HG02884 (cell line): ENCODE measurements at regions not wholly inside any gene's neighbourhood (a gene's known extent, or its start where the extent isn't known, plus 50 kb on each side); places are given as distances from the start of the nearest gene placed in this dataset.
"Not testable (repeated sequence)": the region's sequence is repeated elsewhere in the genome, so short reads cannot be mapped to it uniquely, and the experiment has no call there.

ENCODE experiments used
- ATAC-seq: cut with Tn5 transposase; IDR thresholded peaks from one replicate; pipeline ENCODE4 v1.9.1; 2021; ENCODE audit warnings: mild to moderate bottlenecking, moderate library complexity; ENCODE audit not compliant: unreplicated experiment

DNA sequence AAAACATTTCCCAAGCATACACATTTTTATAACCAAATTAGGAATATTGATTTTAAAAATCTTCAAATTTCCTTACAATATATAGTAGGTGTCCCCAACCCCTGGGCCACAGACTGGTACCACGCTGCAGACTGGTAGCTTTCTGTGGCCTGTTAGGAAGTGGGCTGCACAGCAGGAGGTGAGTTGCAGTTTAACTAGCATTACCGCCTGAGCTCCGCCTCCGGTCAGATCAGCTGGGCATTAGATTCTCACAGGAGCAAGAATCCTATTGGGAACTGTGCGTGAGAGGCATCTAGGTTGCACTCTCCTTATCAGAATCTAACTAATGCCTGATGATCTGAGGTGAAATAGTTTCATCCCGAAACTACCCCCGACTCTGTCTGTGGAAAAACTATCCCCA is 62.1 kb downstream of the ZWINT start:
- ATAC-seq, result no peak

DNA sequence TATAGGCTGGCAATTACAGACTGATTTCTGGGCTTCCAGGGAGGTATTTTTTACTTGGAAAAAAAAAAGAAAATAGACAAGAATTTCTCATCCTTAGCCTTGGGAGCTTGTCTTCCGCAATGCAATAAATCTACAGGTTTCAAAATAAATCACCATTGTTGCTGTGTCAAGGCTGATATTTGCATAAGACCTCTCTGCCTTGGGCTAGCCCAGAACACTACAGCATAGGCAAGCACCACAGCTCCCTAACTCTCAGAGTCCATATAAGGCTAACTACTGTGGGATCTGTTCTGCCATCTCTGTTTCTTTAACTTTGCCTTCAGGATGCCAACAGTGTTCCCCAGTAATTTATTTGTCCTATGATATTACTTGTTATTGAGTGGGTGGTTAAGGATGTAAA is 64.4 kb downstream of the ZWINT start:
- no peak for ATAC-seq

DNA sequence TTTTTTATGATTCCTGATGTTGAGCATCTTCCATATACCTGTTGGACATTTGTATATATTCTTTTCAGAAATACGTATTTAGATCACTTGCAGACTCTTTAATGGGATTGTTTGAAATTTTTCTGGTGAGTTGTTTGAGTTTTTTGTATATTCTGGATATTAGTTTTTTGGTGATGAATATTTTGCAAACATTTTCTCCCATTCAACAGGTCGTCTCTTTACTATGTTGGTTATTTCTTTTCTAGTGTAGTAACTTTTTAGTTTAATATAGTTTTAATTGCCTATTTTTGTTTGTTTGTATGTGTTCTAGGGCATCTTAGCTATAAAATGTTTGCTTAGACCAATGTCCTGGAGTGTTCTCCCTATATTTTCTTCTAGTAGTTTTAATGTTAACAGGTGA is 72.7 kb downstream of the ZWINT start:
- ATAC-seq, result no peak

DNA sequence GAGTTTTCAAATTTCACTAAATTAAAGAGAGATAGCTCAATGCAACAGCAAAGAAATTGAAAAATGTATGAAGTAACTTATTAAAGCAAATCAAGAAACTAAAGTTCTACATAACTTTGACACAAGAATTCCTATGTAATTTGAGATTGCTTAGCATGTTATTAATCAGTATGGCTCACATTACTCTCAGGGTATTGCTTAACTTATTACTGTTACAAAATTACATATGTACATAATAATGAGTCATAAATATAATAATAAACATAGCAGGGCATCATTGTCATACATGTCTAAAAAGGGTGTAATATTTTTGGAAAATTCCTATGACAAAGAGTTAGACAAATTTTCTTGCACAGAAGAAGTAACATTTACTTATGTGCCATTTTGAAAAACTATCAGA is 75.0 kb downstream of the ZWINT start:
- ATAC-seq, result no peak

DNA sequence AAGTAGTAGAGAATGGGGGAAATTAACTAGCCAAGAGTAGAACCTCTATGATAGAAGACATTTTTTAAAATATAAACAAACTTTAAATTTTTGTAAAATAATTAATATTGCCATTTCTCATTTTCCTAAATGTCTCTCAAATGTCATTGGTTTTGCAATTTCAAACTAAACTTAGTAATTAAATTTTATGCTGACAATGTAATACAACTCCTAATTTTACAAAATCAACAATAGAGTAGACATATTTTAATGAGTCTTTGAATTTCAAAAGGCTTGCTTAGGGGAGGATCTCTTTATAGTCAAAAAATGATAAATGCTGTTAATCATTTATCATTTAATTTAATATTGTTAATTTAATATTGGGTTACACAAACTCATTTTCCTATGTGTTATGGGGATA is 81.8 kb downstream of the ZWINT start:
- ATAC-seq, result no peak

DNA sequence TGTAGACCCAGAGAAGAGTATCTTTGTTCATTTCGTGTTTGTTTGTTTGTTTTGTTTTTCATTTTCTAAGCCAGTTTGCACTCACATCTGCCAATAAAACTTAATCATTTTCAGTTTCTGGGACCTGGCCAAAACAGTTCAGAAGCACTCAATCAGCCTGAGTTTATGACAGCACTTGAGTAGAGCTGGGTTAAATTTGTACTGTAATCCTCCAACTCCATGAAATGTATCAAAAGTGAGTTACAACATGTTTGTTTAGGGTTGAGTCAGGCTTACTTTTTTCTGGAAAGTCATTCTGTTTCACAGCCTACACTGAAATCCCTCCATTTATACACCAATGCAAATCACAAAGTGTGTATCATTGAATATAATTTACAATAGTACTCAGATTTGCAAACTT is 91.9 kb downstream of the ZWINT start:
- no peak for ATAC-seq

DNA sequence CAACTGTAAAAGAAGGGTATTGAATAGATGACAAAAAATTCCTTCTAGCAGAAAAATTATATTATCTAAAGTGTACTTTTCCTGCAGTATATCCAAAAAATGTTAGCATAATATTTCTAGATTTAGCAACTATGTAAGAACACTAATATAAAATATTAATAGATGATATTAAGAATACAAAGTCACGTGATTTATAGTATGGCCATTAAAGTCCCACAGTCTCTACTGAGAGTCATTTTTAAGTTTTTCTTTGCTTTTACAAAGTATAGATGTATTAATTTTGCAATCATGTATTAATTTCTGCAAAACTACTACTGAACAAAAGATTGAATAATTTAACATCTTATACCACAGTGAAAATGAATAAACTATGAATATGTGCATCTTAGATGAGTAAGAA is 94.9 kb downstream of the ZWINT start:
- no peak for ATAC-seq

DNA sequence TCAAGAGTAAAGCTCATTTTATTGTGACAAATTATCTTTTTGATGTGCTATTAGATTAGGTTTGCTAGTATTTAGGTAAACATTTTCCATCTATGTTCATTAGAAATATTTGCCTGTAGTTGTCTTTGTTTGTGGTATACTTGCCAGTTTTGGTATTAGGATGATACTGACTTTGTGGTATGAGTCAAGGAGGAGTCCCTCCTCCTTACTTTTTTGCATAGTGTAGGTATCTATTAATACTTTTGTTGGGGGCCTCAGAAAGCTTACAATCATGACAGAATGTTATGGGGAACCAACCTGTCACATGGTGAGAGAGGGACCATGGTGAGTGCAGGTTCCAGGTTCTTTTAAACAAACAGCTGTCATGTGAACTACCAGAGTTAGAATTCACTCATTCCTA is 102.1 kb downstream of the ZWINT start:
- no peak for ATAC-seq

DNA sequence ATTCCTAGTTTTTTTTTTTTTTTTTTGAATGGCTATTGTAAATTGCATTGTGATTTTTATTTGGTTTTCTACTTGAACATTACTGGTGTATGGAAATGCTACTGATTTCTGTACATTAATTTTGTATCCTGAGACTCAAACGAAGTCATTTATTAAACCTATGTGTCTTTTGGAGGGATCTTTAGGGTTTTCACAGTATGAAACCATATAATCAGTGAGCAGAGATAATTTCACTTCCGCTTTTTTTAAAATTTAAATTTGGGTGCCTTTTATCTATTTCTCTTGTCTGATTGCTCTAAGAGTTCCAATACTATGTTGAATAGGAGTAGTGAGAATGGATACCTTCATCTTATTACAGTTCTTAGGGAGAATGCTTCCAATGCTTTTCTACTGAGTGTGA is 102.7 kb downstream of the ZWINT start:
- ATAC-seq, result no peak

DNA sequence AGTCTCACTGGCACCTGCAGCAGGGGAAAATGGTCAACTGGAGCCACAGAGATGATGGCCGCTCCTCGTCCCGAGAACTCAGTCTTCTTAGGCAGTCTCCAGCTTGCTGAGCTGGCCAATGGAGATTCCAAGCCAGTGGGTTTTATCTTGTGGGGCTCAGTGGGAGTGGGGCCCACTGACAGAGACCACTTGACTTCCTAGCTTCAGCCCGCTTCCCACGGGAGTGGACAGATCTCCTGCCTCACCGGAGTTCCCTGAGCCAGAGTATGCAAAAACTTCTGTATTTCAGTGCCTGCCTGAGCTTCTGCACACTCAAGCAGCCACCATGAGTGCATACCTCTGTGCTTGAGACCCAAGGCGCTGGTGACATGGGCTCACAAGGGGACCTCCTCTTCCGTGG is 105.8 kb downstream of the ZWINT start:
- ATAC-seq, result no peak

DNA sequence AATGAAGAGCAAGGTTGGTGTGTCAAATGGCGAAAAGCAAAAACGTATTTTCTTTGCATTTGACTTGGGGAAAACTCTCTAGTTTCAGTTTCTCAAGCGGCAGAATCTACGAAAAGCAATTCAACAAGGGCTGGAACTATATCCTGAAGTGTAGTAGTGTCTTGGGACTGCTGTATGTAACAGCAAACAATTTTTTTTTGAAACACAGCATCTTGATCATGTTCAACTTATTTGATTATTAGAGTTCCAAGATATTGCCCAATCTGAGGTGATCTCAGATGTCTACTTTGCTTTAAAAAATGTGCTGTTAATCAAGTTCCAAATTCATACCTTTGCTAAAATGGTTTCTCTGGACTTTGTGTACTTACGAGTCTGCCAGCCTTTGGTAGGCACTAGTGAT is 120.6 kb downstream of the ZWINT start:
- ATAC-seq, result no peak

DNA sequence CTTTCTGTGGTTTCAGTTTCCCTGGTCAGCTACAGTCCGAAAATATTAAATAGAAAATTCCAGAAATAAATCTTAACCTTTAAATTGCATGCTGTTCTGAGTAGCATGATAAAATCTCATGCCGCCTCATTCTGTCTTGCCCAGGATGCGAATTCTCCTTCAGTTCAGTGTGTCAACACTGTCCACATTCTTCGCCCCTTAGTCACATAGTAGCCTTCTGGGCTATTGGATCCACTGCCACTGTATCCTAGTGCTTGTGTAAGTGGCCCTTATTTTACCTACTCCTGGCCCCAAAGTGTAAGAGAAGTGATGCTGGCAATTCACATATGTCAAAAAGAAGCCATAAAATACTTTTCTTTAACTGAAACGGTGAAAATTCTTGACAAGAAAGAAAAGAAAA is 129.6 kb downstream of the ZWINT start:
- no peak for ATAC-seq

DNA sequence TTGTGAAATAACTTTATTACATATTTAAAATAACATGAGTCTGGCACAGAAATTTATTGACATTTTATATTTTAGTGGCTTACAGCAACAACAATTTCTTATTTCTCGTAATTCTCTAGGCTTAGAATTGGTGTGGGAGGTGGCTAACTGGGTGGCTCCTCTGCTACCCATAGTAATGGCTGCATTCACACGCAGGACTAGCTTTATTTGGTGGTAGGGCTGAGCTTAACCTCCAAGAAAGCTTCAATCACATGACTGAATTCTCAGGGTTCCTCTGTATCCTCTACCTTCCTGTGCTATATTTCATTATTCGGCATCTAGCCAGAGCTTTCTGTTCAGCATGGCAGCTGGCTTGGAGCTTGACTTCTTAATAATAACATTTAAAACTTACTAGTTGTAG is 138.8 kb downstream of the ZWINT start:
- ATAC-seq, result no peak

DNA sequence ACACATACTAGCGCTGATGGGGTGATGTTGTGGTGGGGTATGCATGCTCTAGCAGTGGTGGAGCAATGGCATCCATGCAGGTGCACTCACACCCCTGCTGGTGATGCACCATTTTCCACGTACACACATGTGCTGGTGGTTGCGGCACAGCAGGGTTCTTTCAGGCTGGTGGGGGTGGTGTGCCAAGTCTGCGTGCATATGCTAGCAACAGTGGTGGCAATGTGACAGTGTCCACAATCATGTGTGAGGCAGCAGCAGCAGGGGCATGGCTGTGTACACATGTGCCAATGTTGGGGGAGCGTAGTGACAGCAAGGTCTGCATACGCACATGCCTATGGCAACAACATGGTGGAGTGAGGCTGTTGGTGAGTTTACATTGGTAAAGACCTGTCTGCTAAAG is 148.1 kb downstream of the ZWINT start:
- no peak for ATAC-seq

DNA sequence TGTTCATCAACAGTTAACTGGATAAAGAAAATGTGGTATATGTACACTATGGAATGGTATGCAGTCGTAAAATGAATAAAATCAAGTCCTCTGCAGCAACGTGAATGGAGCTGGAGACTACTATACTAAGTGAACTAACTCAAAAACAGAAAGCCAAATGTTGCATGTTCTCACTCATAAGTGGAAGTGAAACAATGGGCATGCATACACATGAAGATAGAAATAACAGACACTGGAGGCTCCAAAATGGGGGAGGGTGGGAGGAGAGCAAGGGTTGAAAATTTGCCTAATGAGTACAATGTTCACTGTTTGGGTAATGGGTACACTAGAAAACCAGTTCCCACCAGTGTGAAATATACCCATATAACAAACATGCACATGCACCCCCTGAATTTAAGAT is 179.5 kb downstream of the ZWINT start:
- ATAC-seq, result peak; percentile 76

DNA sequence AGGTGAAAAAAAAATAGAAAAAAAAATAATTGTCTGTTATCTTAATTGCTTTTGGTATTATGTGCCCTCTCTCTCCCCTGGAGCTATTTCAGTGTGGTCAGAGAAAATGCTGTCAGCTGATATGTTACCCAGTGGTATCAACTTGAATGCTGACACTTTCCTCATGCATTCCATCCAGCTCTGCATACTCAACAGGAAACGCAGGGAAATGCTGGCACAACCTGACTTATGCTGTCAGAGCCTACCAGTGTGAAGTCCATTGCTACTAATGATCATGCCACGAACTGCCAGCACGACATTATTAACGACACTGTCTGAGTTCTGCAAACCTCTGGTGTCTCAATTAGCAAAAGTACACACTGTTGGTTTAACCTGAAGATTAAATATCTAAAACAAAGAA is 182.8 kb downstream of the ZWINT start:
- ATAC-seq, result no peak

DNA sequence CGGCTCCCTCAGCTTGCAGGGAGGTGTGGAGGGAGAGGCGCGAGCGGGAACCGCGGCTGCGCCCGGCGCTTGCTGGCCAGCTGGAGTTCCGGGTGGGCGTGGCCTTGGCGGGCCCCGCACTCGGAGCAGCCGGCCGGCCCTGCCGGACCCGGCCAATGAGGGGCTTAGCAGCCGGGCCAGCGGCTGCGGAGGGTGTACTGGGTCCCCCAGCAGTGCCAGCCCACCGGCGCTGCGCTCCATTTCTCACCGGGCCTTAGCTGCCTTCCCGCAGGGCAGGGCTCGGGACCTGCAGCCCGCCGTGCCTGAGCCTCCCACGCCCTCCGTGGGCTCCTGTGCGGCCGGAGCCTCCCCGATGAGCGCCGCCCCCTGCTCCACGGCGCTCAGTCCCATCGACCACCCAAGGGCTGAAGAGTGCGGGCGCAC is 206.0 kb downstream of the ZWINT start:
- not testable (repeated sequence) for ATAC-seq

DNA sequence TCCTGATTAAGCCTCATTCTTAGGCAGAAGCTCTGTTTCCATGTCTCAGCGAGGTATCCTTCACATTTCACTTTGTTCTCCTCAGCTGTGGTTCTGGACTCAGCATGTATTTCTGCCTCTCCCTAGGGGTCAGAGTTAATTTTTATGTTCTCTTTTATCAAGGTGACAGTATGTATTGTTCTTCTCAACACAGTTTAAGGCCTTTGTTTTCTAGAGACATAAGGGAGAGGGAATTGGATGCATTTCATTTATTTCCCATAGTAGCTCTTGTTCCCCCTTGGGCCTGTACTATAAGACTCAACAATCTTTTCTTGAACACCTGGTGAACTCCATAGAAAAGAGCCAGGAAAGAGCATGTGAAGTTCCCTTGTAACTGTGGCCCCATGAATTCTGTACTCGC is 214.3 kb downstream of the ZWINT start:
- no peak for ATAC-seq

DNA sequence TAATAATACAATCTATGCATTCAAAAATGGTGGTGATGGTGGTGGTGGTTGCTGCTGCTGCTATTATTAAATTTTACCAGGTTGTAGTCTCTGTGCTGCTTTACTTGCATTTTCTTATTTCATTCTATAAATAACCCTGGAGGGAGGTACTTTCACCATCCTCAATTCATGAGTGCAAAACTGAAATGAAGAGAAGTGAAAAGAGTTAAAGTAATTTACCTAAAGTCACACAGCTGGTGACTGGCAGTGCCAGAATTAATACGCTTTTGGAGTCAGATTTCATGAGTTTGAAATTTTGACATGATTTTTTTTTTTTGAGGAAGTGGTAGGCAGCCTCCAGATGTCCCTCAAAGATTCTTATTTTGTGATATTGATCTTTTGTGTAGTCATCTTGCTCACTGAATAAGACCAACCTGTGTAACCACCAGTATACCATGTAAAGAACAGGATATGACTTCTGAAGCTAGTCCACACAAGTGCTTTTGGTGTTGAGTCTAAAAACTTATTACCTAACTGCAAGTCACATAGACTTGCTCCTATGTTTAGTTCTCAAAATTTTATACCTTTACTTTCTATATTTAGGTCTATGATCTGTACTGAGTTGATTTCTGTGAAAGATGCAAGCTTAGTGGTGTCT is 218.8 kb downstream of the ZWINT start:
- peak; percentile 84 for ATAC-seq

DNA sequence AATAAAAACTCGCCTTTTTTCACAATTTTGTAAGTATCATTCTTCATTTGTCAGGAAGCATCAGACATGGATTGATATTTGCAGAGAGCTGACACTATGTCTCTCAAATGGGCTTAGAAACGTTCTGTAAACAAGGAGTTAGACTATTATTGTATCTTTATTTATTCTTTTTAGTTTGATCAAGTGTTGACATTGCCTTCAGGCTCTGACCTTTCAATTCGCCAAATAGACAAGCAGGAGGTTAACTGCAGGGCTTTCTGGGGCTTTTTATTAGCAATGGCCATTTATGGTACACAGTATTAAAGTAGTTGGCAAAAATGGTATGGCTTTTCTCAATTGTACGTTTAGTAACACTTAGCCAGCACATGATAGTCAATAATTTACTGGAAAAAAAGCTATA is 221.7 kb downstream of the ZWINT start:
- no peak for ATAC-seq

DNA sequence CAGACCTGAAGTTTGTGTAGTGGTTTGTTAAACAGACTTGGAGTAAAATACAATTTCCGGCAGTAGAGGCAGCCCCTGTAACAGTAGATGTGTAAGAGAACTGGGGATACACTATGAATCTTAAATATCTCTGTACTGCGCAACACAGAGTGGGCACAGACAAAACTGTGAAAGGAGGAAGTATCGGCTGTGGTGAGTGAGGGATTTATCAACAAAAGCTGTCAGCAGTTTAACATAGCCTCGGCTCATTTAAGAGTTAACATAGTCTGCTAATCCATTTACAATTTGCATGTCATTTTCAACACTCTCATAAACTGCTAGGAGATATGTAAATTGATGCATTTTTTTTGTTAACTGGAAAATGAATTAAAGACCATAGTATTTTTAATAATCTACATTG is 225.2 kb downstream of the ZWINT start:
- ATAC-seq, result no peak

DNA sequence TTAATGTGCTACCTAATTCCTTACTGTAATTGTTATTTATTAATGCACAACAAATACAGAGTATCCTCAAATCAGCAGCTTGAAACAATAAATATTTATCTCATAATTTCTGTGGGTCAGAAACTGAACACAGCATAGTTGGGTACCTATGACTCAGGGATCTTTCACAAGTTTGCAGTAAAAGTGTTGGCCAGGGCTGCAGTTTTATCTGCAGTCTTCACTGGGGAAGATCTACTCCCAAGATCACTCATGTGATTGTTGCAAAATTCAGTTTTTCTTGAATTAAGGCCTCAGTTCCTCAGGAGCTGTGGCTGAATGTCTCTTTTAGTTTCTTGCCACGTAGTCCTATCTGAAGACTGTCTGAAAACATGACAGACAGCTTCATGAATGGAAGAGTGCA is 237.8 kb downstream of the ZWINT start:
- ATAC-seq, result no peak

DNA sequence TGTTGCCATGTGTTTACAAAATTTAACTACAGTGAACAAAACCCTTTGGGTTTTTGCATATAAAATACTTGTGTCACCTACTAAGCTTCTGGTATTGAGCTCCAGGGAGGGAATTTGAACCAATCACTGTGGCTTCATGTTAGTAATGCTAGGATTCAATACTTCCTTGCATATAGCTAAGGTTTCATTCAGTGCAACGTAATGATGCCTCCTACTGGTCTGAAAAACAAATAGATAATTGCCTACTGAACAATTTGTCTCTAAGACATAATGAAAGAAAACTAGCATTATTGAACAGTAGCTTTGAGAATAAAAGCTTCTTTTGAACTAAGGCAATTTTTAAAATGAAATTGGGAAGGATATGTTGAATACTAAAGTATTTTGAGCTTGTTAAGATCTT is 244.4 kb downstream of the ZWINT start:
- no peak for ATAC-seq

DNA sequence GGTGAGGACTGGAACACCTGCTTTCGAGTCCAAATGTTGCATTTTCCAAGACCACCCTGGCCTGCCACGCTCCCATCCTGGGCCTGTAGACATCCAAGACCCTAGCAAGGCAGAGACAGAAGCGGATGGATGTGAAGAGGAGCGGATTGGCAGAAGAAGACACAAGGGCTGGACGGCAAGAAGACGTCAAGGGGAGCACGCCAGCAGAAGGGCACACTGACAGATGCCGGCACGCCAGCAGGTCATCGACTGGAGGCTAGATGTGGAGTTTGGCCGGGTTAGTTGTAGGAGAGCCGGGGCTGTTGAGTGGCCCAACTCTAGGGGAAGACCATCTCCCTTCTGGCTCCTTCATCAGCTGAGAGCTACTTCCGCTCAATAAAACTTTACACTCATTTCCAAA is 251.6 kb downstream of the ZWINT start:
- no peak for ATAC-seq
